GM23338 (cell line): ENCODE measurements at regions not wholly inside any gene's neighbourhood (a gene's known extent, or its start where the extent isn't known, plus 50 kb on each side); places are given as distances from the start of the nearest gene placed in this dataset.

Experiments
- ATAC-seq: fragments of 200-7000 bp; cut with Tn5 transposase; 3 replicates; pipeline ENCODE4 v1.9.1; 2020
- DNase-seq: peaks from one replicate; pipeline ENCODE4 v3.0.0-alpha.2; 2015; ENCODE audit warnings: low spot score
- H2AFZ ChIP-seq: fragments of 200-600 bp; sonication (generic); 2 replicates; pipeline ENCODE4 v1.8.0; 2016; ENCODE audit warnings: antibody characterized with exemption, mild to moderate bottlenecking, moderate library complexity
- H3F3A ChIP-seq: fragments of 200-600 bp; sonication (generic); replicated peaks from 2 replicates; pipeline ENCODE4 v1.8.0; 2017; ENCODE audit warnings: antibody characterized with exemption, mixed run types, low read depth
- H3K27ac ChIP-seq: fragments of 200-600 bp; sonication (generic); 2 replicates; pipeline ENCODE4 v1.6.1; 2016; ENCODE audit warnings: low read depth
- H3K27me3 ChIP-seq: fragments of 200-600 bp; sonication (generic); 2 replicates; pipeline ENCODE4 v1.8.0; 2016; ENCODE audit warnings: mild to moderate bottlenecking, mixed run types, moderate library complexity; ENCODE audit not compliant: insufficient read depth
- H3K36me3 ChIP-seq: fragments of 200-600 bp; sonication (generic); 2 replicates; pipeline ENCODE4 v1.8.0; 2016; ENCODE audit warnings: mild to moderate bottlenecking; ENCODE audit not compliant: insufficient read depth
- H3K4me1 ChIP-seq: fragments of 200-600 bp; sonication (generic); 2 replicates; pipeline ENCODE4 v1.8.0; 2016; ENCODE audit warnings: mild to moderate bottlenecking, moderate library complexity; ENCODE audit not compliant: insufficient read depth
- H3K4me2 ChIP-seq: fragments of 200-600 bp; sonication (generic); 2 replicates; pipeline ENCODE4 v1.7.1; 2017; ENCODE audit warnings: mixed run types
- H3K4me3 ChIP-seq: fragments of 200-600 bp; sonication (generic); 2 replicates; pipeline ENCODE4 v1.6.1; 2016; ENCODE audit warnings: mixed run types
- H3K79me2 ChIP-seq: fragments of 200-600 bp; sonication (generic); replicated peaks from 2 replicates; pipeline ENCODE4 v1.8.0; 2017; ENCODE audit warnings: mild to moderate bottlenecking; ENCODE audit not compliant: insufficient read depth
- H3K9me2 ChIP-seq: fragments of 200-600 bp; sonication (generic); 2 replicates; pipeline ENCODE4 v1.8.0; 2017; ENCODE audit not compliant: insufficient read depth
- H4K20me1 ChIP-seq: fragments of 200-600 bp; sonication (generic); replicated peaks from 2 replicates; pipeline ENCODE4 v1.8.0; 2017; ENCODE audit warnings: mild to moderate bottlenecking; ENCODE audit not compliant: insufficient read depth
- H3K27ac Mint-ChIP-seq: 2 replicates; pipeline ENCODE4 v1.8.0; 2020; ENCODE audit warnings: inconsistent platforms, mild to moderate bottlenecking, moderate library complexity, mixed read lengths
- H3K27me3 Mint-ChIP-seq: 3 replicates; pipeline ENCODE4 v1.8.0; 2022; ENCODE audit warnings: low read depth, mild to moderate bottlenecking, moderate library complexity, mixed read lengths, inconsistent platforms; ENCODE audit not compliant: insufficient read depth, poor library complexity
- H3K36me3 Mint-ChIP-seq: 3 replicates; pipeline ENCODE4 v1.8.0; 2021; ENCODE audit warnings: low read depth, mild to moderate bottlenecking, inconsistent platforms, moderate library complexity, mixed read lengths
- H3K4me1 Mint-ChIP-seq: 3 replicates; pipeline ENCODE4 v1.8.0; 2020; ENCODE audit warnings: mild to moderate bottlenecking, inconsistent platforms, mixed read lengths
- H3K4me3 Mint-ChIP-seq: 3 replicates; pipeline ENCODE4 v1.8.0; 2021; ENCODE audit warnings: moderate library complexity, mild to moderate bottlenecking, inconsistent platforms, mixed read lengths
- H3K9me3 Mint-ChIP-seq: 3 replicates; pipeline ENCODE4 v1.8.0; 2020; ENCODE audit warnings: moderate library complexity, mild to moderate bottlenecking, inconsistent platforms, mixed read lengths
- CREB1 ChIP-seq: fragments of 250-450 bp; sonication (Bioruptor Pico); IDR thresholded peaks from 2 replicates; pipeline ENCODE4 v1.5.0; 2020; ENCODE audit warnings: low read depth, mild to moderate bottlenecking, moderate library complexity
- EZH2 ChIP-seq: fragments of 200-600 bp; sonication (generic); IDR thresholded peaks from one replicate; pipeline ENCODE4 v1.8.0; 2017; ENCODE audit warnings: antibody characterized with exemption, mild to moderate bottlenecking, low read depth; ENCODE audit not compliant: unreplicated experiment
- EZH2phosphoT487 ChIP-seq: fragments of 200-600 bp; sonication (generic); IDR thresholded peaks from one replicate; pipeline ENCODE4 v1.8.1; 2018; ENCODE audit warnings: antibody characterized with exemption; ENCODE audit not compliant: unreplicated experiment
- JUNB ChIP-seq: IDR thresholded peaks from one replicate; pipeline ENCODE4 v1.6.1; 2016; ENCODE audit warnings: antibody characterized with exemption; ENCODE audit not compliant: unreplicated experiment
- NANOG ChIP-seq: IDR thresholded peaks from 2 replicates; pipeline ENCODE4 v1.6.1; 2016; ENCODE audit warnings: antibody characterized with exemption, borderline replicate concordance
- POLR2AphosphoS5 ChIP-seq: IDR thresholded peaks from 2 replicates; pipeline ENCODE4 v1.6.1; 2016; ENCODE audit warnings: antibody characterized with exemption, low read depth
- STAT1 ChIP-seq: IDR thresholded peaks from one replicate; pipeline ENCODE4 v1.6.1; 2016; ENCODE audit warnings: antibody characterized with exemption; ENCODE audit not compliant: unreplicated experiment
- ZNF114 ChIP-seq: fragments of 250-450 bp; sonication (Bioruptor Pico); IDR thresholded peaks from 2 replicates; pipeline ENCODE4 v1.5.0; 2020; ENCODE audit warnings: mild to moderate bottlenecking, moderate library complexity
- ZNF331 ChIP-seq: fragments of 250-450 bp; sonication (Bioruptor Pico); IDR thresholded peaks from 2 replicates; pipeline ENCODE4 v1.5.0; 2020; ENCODE audit warnings: low read depth, mild to moderate bottlenecking, moderate library complexity
- TF ChIP-seq, protein P1 (sequence below), 2 experiments: fragments of 200-600 bp in 1 of 2; sonication (generic) in 1 of 2; conservative IDR thresholded peaks; 2 replicates each; pipeline versions ENCODE4 v1.5.1 to v1.6.1; 2016 to 2017; ENCODE audit warnings: antibody characterized with exemption in 2 of 2, low read depth in 2 of 2, mild to moderate bottlenecking in 2 of 2, moderate library complexity in 1 of 2
- TF ChIP-seq, protein P2 (sequence below): IDR thresholded peaks from 2 replicates; pipeline ENCODE4 v1.6.1; 2016; ENCODE audit warnings: antibody characterized with exemption
- TF ChIP-seq, protein P3 (sequence below): IDR thresholded peaks from one replicate; pipeline ENCODE4 v1.6.1; 2018; ENCODE audit warnings: antibody characterized with exemption; ENCODE audit not compliant: unreplicated experiment
- TF ChIP-seq, protein P4 (sequence below): fragments of 250-450 bp; sonication (Bioruptor Pico); IDR thresholded peaks from 2 replicates; pipeline ENCODE4 v1.5.0; 2020; ENCODE audit warnings: mild to moderate bottlenecking, moderate library complexity

DNA sequence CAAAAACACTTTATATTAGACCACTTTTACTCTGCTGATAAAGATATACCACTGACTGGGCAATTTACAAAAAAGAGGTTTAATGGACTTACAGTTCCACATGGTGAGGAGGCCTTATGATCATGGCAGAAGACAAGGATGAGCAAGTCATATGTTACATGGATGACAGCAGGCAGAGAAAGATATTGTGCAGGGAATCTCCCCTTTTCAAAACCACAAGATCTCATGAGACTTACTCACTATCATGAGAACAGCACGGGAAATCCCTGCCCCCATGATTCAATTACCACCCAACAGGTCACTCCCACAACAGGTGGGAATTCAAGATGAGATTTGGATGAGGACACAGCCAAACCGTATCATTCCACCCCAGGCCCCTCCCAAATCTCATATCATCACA, 1383.8 kb upstream of the MAP3K7 start:
- H3K27me3 Mint-ChIP-seq, result peaks cover 2% of the 10 kb centered on the region
- H3K79me2 ChIP-seq, result no peaks in the 10 kb centered on the region
- H2AFZ ChIP-seq, result no peak overlapping the region
- no peaks in the 10 kb centered on the region for H3K4me1 Mint-ChIP-seq
- TF ChIP-seq, protein P1, sequence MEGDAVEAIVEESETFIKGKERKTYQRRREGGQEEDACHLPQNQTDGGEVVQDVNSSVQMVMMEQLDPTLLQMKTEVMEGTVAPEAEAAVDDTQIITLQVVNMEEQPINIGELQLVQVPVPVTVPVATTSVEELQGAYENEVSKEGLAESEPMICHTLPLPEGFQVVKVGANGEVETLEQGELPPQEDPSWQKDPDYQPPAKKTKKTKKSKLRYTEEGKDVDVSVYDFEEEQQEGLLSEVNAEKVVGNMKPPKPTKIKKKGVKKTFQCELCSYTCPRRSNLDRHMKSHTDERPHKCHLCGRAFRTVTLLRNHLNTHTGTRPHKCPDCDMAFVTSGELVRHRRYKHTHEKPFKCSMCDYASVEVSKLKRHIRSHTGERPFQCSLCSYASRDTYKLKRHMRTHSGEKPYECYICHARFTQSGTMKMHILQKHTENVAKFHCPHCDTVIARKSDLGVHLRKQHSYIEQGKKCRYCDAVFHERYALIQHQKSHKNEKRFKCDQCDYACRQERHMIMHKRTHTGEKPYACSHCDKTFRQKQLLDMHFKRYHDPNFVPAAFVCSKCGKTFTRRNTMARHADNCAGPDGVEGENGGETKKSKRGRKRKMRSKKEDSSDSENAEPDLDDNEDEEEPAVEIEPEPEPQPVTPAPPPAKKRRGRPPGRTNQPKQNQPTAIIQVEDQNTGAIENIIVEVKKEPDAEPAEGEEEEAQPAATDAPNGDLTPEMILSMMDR (conservative IDR thresholded peaks at IDR 0.05; ENCODE audit: low read depth in 2 of 2), result no peak
- TF ChIP-seq CREB1 (CRISPR knock-in tag) (no peak), ZNF114 (no peak), POLR2AphosphoS5 (no peak), STAT1 (no peak), NANOG (no peak), EZH2phosphoT487 (no peak), EZH2 (no peak), ZNF331 (CRISPR knock-in tag) (no peak), JUNB (no peak)
- TF ChIP-seq, protein P2, sequence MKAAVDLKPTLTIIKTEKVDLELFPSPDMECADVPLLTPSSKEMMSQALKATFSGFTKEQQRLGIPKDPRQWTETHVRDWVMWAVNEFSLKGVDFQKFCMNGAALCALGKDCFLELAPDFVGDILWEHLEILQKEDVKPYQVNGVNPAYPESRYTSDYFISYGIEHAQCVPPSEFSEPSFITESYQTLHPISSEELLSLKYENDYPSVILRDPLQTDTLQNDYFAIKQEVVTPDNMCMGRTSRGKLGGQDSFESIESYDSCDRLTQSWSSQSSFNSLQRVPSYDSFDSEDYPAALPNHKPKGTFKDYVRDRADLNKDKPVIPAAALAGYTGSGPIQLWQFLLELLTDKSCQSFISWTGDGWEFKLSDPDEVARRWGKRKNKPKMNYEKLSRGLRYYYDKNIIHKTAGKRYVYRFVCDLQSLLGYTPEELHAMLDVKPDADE, result no peak
- TF ChIP-seq, protein P3, sequence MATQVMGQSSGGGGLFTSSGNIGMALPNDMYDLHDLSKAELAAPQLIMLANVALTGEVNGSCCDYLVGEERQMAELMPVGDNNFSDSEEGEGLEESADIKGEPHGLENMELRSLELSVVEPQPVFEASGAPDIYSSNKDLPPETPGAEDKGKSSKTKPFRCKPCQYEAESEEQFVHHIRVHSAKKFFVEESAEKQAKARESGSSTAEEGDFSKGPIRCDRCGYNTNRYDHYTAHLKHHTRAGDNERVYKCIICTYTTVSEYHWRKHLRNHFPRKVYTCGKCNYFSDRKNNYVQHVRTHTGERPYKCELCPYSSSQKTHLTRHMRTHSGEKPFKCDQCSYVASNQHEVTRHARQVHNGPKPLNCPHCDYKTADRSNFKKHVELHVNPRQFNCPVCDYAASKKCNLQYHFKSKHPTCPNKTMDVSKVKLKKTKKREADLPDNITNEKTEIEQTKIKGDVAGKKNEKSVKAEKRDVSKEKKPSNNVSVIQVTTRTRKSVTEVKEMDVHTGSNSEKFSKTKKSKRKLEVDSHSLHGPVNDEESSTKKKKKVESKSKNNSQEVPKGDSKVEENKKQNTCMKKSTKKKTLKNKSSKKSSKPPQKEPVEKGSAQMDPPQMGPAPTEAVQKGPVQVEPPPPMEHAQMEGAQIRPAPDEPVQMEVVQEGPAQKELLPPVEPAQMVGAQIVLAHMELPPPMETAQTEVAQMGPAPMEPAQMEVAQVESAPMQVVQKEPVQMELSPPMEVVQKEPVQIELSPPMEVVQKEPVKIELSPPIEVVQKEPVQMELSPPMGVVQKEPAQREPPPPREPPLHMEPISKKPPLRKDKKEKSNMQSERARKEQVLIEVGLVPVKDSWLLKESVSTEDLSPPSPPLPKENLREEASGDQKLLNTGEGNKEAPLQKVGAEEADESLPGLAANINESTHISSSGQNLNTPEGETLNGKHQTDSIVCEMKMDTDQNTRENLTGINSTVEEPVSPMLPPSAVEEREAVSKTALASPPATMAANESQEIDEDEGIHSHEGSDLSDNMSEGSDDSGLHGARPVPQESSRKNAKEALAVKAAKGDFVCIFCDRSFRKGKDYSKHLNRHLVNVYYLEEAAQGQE, result no peak
- TF ChIP-seq, protein P4, sequence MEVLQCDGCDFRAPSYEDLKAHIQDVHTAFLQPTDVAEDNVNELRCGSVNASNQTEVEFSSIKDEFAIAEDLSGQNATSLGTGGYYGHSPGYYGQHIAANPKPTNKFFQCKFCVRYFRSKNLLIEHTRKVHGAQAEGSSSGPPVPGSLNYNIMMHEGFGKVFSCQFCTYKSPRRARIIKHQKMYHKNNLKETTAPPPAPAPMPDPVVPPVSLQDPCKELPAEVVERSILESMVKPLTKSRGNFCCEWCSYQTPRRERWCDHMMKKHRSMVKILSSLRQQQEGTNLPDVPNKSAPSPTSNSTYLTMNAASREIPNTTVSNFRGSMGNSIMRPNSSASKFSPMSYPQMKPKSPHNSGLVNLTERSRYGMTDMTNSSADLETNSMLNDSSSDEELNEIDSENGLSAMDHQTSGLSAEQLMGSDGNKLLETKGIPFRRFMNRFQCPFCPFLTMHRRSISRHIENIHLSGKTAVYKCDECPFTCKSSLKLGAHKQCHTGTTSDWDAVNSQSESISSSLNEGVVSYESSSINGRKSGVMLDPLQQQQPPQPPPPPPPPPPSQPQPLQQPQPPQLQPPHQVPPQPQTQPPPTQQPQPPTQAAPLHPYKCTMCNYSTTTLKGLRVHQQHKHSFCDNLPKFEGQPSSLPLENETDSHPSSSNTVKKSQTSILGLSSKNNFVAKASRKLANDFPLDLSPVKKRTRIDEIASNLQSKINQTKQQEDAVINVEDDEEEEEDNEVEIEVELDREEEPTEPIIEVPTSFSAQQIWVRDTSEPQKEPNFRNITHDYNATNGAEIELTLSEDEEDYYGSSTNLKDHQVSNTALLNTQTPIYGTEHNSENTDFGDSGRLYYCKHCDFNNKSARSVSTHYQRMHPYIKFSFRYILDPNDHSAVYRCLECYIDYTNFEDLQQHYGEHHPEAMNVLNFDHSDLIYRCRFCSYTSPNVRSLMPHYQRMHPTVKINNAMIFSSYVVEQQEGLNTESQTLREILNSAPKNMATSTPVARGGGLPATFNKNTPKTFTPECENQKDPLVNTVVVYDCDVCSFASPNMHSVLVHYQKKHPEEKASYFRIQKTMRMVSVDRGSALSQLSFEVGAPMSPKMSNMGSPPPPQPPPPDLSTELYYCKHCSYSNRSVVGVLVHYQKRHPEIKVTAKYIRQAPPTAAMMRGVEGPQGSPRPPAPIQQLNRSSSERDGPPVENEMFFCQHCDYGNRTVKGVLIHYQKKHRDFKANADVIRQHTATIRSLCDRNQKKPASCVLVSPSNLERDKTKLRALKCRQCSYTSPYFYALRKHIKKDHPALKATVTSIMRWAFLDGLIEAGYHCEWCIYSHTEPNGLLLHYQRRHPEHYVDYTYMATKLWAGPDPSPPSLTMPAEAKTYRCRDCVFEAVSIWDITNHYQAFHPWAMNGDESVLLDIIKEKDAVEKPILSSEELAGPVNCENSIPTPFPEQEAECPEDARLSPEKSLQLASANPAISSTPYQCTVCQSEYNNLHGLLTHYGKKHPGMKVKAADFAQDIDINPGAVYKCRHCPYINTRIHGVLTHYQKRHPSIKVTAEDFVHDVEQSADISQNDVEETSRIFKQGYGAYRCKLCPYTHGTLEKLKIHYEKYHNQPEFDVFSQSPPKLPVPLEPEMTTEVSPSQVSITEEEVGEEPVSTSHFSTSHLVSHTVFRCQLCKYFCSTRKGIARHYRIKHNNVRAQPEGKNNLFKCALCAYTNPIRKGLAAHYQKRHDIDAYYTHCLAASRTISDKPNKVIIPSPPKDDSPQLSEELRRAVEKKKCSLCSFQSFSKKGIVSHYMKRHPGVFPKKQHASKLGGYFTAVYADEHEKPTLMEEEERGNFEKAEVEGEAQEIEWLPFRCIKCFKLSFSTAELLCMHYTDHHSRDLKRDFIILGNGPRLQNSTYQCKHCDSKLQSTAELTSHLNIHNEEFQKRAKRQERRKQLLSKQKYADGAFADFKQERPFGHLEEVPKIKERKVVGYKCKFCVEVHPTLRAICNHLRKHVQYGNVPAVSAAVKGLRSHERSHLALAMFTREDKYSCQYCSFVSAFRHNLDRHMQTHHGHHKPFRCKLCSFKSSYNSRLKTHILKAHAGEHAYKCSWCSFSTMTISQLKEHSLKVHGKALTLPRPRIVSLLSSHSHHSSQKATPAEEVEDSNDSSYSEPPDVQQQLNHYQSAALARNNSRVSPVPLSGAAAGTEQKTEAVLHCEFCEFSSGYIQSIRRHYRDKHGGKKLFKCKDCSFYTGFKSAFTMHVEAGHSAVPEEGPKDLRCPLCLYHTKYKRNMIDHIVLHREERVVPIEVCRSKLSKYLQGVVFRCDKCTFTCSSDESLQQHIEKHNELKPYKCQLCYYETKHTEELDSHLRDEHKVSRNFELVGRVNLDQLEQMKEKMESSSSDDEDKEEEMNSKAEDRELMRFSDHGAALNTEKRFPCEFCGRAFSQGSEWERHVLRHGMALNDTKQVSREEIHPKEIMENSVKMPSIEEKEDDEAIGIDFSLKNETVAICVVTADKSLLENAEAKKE (CRISPR knock-in tag), result no peak
- ATAC-seq, result no peak
- H3F3A ChIP-seq, result no peaks in the 10 kb centered on the region
- H3K4me3 ChIP-seq, result no peak overlapping the region
- peaks cover 43% of the 10 kb centered on the region for H3K9me3 Mint-ChIP-seq
- H3K4me1 ChIP-seq, result no peaks in the 10 kb centered on the region
- H3K27ac ChIP-seq, result no peak overlapping the region
- no peak overlapping the region for H3K4me3 Mint-ChIP-seq
- H3K27me3 ChIP-seq, result no peaks in the 10 kb centered on the region
- no peak overlapping the region for H3K4me2 ChIP-seq
- H3K9me2 ChIP-seq, result no peaks in the 10 kb centered on the region; the same call in 1 of the 2 replicates
- DNase-seq, result no peak
- peaks cover 17% of the 10 kb centered on the region; the same call in 2 of the 3 replicates for H3K36me3 Mint-ChIP-seq
- H3K27ac Mint-ChIP-seq, result no peak overlapping the region
- peaks cover 5% of the 10 kb centered on the region; the same call in 1 of the 2 replicates for H3K36me3 ChIP-seq
- H4K20me1 ChIP-seq, result no peaks in the 10 kb centered on the region
